ENCODE measurements at regions not wholly inside any gene's neighbourhood (a gene's known extent, or its start where the extent isn't known, plus 50 kb on each side); places are given as distances from the start of the nearest gene placed in this dataset.

DNA sequence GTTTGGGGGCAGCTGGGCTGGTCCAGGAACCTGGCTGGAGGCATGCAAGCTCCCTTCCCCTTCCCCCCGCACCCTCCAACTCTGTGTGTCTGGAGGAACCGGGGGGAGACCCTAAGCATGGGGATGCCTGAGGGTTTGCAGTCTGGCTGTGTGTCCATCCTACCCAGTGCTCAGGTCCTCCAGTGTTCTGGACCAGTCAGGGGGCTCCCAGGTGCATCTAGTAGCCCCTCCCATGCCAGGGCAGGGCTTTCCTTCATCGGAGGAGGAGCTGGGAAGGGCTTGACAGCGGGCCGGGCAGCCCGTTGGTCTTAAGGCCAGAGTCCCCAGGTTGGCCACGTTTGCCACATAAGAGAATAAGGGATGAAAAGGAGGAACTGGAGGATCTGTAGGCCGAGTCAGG is 62.6 kb upstream of the IGFBPL1 start:
- TF ChIP-seq, protein P1, sequence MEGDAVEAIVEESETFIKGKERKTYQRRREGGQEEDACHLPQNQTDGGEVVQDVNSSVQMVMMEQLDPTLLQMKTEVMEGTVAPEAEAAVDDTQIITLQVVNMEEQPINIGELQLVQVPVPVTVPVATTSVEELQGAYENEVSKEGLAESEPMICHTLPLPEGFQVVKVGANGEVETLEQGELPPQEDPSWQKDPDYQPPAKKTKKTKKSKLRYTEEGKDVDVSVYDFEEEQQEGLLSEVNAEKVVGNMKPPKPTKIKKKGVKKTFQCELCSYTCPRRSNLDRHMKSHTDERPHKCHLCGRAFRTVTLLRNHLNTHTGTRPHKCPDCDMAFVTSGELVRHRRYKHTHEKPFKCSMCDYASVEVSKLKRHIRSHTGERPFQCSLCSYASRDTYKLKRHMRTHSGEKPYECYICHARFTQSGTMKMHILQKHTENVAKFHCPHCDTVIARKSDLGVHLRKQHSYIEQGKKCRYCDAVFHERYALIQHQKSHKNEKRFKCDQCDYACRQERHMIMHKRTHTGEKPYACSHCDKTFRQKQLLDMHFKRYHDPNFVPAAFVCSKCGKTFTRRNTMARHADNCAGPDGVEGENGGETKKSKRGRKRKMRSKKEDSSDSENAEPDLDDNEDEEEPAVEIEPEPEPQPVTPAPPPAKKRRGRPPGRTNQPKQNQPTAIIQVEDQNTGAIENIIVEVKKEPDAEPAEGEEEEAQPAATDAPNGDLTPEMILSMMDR (IDR thresholded peaks at IDR 0.05; ENCODE audit: extremely low read depth in 1 of 2, insufficient read depth in 1 of 2, low read depth in 1 of 2, low read length in 2 of 2): no peak
- no peak for TF ChIP-seq POLR2A (IDR thresholded peaks at IDR 0.05; ENCODE audit: low read depth, low read length)
- TF ChIP-seq, protein P2, sequence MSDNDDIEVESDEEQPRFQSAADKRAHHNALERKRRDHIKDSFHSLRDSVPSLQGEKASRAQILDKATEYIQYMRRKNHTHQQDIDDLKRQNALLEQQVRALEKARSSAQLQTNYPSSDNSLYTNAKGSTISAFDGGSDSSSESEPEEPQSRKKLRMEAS (IDR thresholded peaks at IDR 0.05; ENCODE audit: insufficient read depth, insufficient read length): no peak
- no peak for TF ChIP-seq POLR2AphosphoS5 (IDR thresholded peaks at IDR 0.05; ENCODE audit: insufficient read depth, low read depth, low read length)
- no peak for TF ChIP-seq EZH2 (IDR thresholded peaks at IDR 0.05; ENCODE audit: borderline replicate concordance, low read depth, low read length, severe bottlenecking)
- TF ChIP-seq JUN (IDR thresholded peaks at IDR 0.05; ENCODE audit: borderline replicate concordance, insufficient read depth, insufficient read length, low read depth): no peak
